Esophagus mucosa (tissue), 1 donor: ENCODE measurements at regions not wholly inside any gene's neighbourhood (a gene's known extent, or its start where the extent isn't known, plus 50 kb on each side); places are given as distances from the start of the nearest gene placed in this dataset.

ENCODE experiments used
- ATAC-seq: fragments of 200-7000 bp; cut with Tn5 transposase; one replicate; pipeline ENCODE4 v1.9.1; 2020
- donor health status: DM: yes; HTN: yes; CAD: no.

GRCh38 chr10:128721963-128722445 is 595.8 kb upstream of the MKI67 start:
- ATAC-seq: no peak

GRCh38 chr10:128722947-128723346 is 596.7 kb upstream of the MKI67 start:
- ATAC-seq: no peak

- no peak for ATAC-seq
Measured at GRCh38 chr10:128723631-128724205, 597.5 kb upstream of the MKI67 start.

GRCh38 chr10:128725531-128725930 is 599.3 kb upstream of the MKI67 start:
- no peak for ATAC-seq

GRCh38 chr10:128727114-128727513 is 600.9 kb upstream of the MKI67 start:
- ATAC-seq: no peak

GRCh38 chr10:128729910-128730420 is 603.7 kb upstream of the MKI67 start:
- ATAC-seq: no peak

GRCh38 chr10:128730922-128731321 is 604.7 kb upstream of the MKI67 start:
- ATAC-seq: no peak

GRCh38 chr10:128734161-128734560 is 607.9 kb upstream of the MKI67 start:
- ATAC-seq: no peak

GRCh38 chr10:128734734-128735133 is 608.5 kb upstream of the MKI67 start:
- no peak for ATAC-seq

- no peak for ATAC-seq
Measured at GRCh38 chr10:128735996-128736395, 609.8 kb upstream of the MKI67 start.

- ATAC-seq: no peak
Measured at GRCh38 chr10:128738386-128738915, 612.2 kb upstream of the MKI67 start.

GRCh38 chr10:128739930-128740329 is 613.7 kb upstream of the MKI67 start:
- no peak for ATAC-seq

GRCh38 chr10:128741180-128741579 is 615.0 kb upstream of the MKI67 start:
- no peak for ATAC-seq

- no peak for ATAC-seq
Measured at GRCh38 chr10:128741680-128742079, 615.5 kb upstream of the MKI67 start.

- ATAC-seq: no peak
Measured at GRCh38 chr10:128744092-128744491, 617.9 kb upstream of the MKI67 start.

GRCh38 chr10:128744811-128745305 is 618.6 kb upstream of the MKI67 start:
- ATAC-seq: no peak

- no peak for ATAC-seq
Measured at GRCh38 chr10:128747582-128748346, 621.5 kb upstream of the MKI67 start.

GRCh38 chr10:128751284-128751683 is 625.1 kb upstream of the MKI67 start:
- no peak for ATAC-seq

GRCh38 chr10:128751851-128752250 is 625.6 kb upstream of the MKI67 start:
- ATAC-seq: no peak

- ATAC-seq: no peak
Measured at GRCh38 chr10:128759174-128759573, 633.0 kb upstream of the MKI67 start.

- no peak for ATAC-seq
Measured at GRCh38 chr10:128763588-128763987, 637.4 kb upstream of the MKI67 start.

GRCh38 chr10:128764190-128764589 is 638.0 kb upstream of the MKI67 start:
- no peak for ATAC-seq

GRCh38 chr10:128766915-128767314 is 640.7 kb upstream of the MKI67 start:
- no peak for ATAC-seq

- ATAC-seq: no peak
Measured at GRCh38 chr10:128774979-128775378, 648.8 kb upstream of the MKI67 start.
